ENCODE measurements at regions not wholly inside any gene's neighbourhood (a gene's known extent, or its start where the extent isn't known, plus 50 kb on each side); places are given as distances from the start of the nearest gene placed in this dataset.

GRCh38 chr10:113473011-113473410 lies 79.8 kb upstream of the HABP2 start:
- no peaks in the 10 kb centered on the region for H3K9me3 ChIP-seq
- ATAC-seq: no peak
- no peak overlapping the region for H3K4me3 ChIP-seq
- intact Hi-C loops (cut with DNase I): no loop called here
- H3K27me3 ChIP-seq: no peaks in the 10 kb centered on the region
- DNase-seq: no peak
- TF ChIP-seq CTCF (IDR thresholded peaks at IDR 0.05) (no peak), POLR2A (IDR thresholded peaks at IDR 0.05) (no peak)
- no peaks in the 10 kb centered on the region for H3K4me1 ChIP-seq
- H3K36me3 ChIP-seq: no peaks in the 10 kb centered on the region
- H3K27ac ChIP-seq: no peak overlapping the region
- WGBS (ENCODE audit: insufficient coverage, low coverage, low lambda C conversion rate, missing lambda C conversion rate): 53% methylated on average over 1 of the region's 1 CpG

- ATAC-seq: no peak
- Histone ChIP-seq H3K27ac (no peak overlapping the region), H3K36me3 (no peaks in the 10 kb centered on the region), H3K4me1 (no peaks in the 10 kb centered on the region), H3K4me3 (no peak overlapping the region), H3K9me3 (no peaks in the 10 kb centered on the region), H3K27me3 (no peaks in the 10 kb centered on the region)
- TF ChIP-seq POLR2A (IDR thresholded peaks at IDR 0.05) (no peak), CTCF (IDR thresholded peaks at IDR 0.05) (no peak)
- no peak for DNase-seq
- 100% methylated on average over 1 of the region's 3 CpGs for WGBS (ENCODE audit: insufficient coverage, low coverage, low lambda C conversion rate, missing lambda C conversion rate)
- intact Hi-C loops (cut with DNase I): no loop called here
These were observed 79.0 kb upstream of the HABP2 start for GRCh38 chr10:113473851-113474250.

- no peak overlapping the region for H3K27ac ChIP-seq
- ATAC-seq: no peak
- no peak for DNase-seq
These were observed 78.1 kb upstream of the HABP2 start for GRCh38 chr10:113474752-113475151.

DNA sequence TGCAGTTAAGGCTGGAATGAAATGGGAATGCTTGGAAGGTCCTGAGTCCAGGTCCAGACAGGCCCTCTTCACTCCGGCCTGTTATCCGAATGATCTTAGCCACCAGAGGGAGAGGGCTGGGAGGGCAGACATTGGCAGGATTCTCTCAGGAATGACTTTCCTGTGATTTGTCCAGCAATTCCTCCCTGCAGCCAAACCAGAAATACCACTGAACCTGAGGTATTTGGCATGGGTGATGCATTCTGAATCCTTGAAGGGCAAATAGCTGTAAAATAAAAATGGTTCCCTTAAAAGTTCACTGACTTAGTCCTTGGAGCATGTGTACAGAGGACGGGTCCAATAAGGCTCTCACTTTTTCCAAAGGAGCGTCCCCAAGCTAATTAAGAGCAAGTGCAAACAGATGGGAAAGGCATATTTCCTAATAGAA lies 77.5 kb upstream of the HABP2 start:
- Histone ChIP-seq H3K36me3 (no peaks in the 10 kb centered on the region), H3K4me3 (no peak overlapping the region), H3K9me3 (no peaks in the 10 kb centered on the region), H3K27ac (no peak overlapping the region), H3K27me3 (no peaks in the 10 kb centered on the region), H3K4me1 (peaks cover 0 to 9% (median 0%) of the 10 kb centered on the region in 4 donors)
- intact Hi-C loops (cut with DNase I): no loop called here
- 51% methylated on average over 2 of the region's 4 CpGs for WGBS (ENCODE audit: insufficient coverage, low coverage, low lambda C conversion rate, missing lambda C conversion rate)
- ATAC-seq: no peak
- no peak for DNase-seq
- TF ChIP-seq POLR2A (IDR thresholded peaks at IDR 0.05): no peak
- no peak for TF ChIP-seq CTCF (IDR thresholded peaks at IDR 0.05)

More at GRCh38 chr10:113474752-113475151, 78.1 kb upstream of the HABP2 start:
- H3K9me3 ChIP-seq: no peaks in the 10 kb centered on the region
- H3K27me3 ChIP-seq: no peaks in the 10 kb centered on the region
- TF ChIP-seq CTCF (IDR thresholded peaks at IDR 0.05) (no peak), POLR2A (IDR thresholded peaks at IDR 0.05) (no peak)
- H3K36me3 ChIP-seq: no peaks in the 10 kb centered on the region
- peaks cover 0 to 6% (median 0%) of the 10 kb centered on the region in 4 donors for H3K4me1 ChIP-seq
- intact Hi-C loops (cut with DNase I): no loop called here
- no peak overlapping the region for H3K4me3 ChIP-seq
- WGBS (ENCODE audit: insufficient coverage, low coverage, low lambda C conversion rate, missing lambda C conversion rate): 77% methylated on average over 2 of the region's 2 CpGs

- Histone ChIP-seq H3K4me3 (no peak overlapping the region), H3K36me3 (no peaks in the 10 kb centered on the region), H3K27me3 (no peaks in the 10 kb centered on the region), H3K27ac (no peak overlapping the region), H3K9me3 (no peaks in the 10 kb centered on the region), H3K4me1 (peaks cover 0 to 14% (median 0%) of the 10 kb centered on the region in 4 donors)
- 40% methylated on average over 3 of the region's 8 CpGs for WGBS (ENCODE audit: insufficient coverage, low coverage, low lambda C conversion rate, missing lambda C conversion rate)
- intact Hi-C loops (cut with DNase I): no loop called here
- TF ChIP-seq POLR2A (IDR thresholded peaks at IDR 0.05): no peak
- no peak for TF ChIP-seq CTCF (IDR thresholded peaks at IDR 0.05)
- DNase-seq: no peak
- no peak for ATAC-seq
These were observed 76.7 kb upstream of the HABP2 start for GRCh38 chr10:113476191-113476590.

Data from right lobe of liver (tissue), 6 donors.